IPS DF 19.7 (cell line): ENCODE measurements at regions not wholly inside any gene's neighbourhood (a gene's known extent, or its start where the extent isn't known, plus 50 kb on each side); places are given as distances from the start of the nearest gene placed in this dataset.
A peak's percentile ranks its signal among the peaks of the same experiment; 100 is the strongest.
"Not testable (repeated sequence)": the region's sequence is repeated elsewhere in the genome, so short reads cannot be mapped to it uniquely, and the experiment has no call there.

ENCODE experiments used
- DNase-seq: peaks from one replicate; pipeline ENCODE4 v3.0.0-alpha.2; 2013; ENCODE audit warnings: low read depth, low spot score

DNA sequence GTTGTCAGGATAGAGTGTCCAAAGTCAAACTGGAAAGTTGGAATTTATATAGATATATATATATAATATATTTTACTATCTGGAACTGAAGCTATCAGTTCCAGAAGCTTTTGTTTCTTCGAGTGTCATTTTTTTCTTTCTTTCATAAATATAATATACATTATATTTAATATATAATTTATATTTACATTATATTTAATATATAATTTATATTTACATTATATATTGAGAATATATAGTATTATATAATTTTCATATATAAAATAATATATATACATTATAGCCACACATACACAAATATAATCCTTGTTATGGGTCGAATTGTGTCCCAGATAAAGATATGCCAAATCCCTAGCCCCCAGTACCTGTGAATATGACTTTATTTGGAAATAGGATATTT lies 842.3 kb upstream of the LRRC4C start:
- no peak for DNase-seq

DNA sequence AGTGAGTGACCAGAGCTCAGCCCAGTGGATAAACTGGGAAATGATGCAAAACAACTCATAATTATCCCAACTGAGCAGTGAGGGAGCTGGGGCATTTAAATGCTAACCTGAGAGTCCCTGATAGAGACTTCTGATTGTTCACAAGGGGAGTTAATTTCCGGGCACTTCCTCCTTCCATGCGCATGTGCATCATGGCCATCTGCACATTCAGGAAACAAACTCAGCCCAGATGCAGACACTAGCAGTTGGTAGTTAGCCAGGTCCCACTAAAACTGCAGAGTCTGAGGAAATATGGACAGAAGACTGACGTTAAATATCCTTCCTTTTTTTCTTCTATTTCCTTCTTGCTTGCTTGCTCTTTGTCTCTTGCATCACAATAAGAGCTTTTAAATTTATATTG lies 852.1 kb upstream of the LRRC4C start:
- no peak for DNase-seq

DNA sequence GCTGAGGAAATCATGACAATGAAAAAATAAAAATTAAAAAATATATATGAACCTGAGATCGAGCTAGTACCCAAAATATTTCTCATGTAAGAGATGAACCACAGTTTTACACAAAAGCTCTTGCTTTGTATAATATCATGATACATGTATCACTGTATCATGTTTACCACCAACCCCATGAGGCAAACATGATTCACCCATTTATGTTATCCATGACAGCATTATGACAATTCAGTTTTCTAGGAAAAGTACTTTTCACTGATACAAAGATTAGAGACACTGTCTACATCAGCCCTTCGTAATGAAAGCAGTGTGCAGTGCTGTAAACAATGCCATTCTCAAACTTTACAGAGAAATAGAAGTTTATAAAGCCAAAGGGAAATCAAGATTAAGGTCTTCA lies 852.5 kb upstream of the LRRC4C start:
- no peak for DNase-seq

DNA sequence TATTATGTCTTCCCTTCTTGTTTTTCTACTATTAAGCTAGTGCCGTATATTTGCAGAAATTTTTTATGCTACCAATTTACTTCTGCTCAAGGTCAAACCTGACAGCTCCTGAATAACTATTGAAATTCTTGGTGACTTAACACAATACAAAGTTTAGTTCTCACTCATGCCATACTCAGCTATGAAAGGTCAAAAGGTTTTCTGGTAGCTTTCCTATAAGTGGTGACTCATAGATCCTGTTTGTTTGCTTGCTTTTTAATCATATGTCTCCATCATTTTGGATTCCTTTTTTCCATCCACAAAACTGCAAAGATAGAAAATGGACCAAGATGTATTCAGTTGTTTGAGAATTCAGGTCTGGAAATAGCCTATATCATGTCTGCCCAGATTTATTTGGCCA lies 855.8 kb upstream of the LRRC4C start:
- DNase-seq: no peak

DNA sequence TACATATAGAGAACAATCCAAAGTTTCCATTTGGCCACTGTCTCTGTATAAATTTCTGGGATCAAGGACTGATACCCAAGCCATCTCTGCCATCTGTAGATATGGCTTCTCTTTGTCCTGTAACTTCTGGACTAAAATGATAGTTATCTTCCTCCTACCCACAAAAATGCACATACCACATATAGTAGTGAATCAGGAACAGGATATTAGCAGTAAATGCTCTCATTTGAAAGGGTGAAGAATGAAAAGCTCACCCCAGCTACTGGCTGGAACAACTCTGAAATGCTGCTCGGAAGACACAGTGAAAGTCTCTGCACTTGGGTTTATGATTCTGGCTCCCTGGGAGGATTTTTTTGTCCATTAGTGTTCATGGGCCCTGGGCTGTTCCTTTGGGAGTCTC lies 856.4 kb upstream of the LRRC4C start:
- no peak for DNase-seq

DNA sequence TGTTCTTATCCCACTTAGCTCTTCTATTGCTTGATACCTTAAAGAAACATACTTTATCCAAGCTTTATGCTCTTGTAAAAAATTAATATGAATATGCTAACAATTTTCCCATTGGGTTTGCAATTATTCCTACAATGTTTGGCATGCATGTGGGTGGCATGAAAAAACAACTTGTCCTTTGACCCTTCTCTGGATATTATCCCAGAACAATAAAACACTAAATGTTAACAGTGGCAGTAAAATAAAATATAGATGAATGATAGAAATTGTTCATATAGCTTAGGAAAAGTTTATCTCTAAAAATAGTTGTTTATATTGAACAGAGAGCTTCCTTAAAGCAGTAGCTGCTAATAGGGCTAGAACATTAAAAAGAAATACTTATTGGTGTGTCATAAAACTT lies 860.5 kb upstream of the LRRC4C start:
- DNase-seq: no peak

DNA sequence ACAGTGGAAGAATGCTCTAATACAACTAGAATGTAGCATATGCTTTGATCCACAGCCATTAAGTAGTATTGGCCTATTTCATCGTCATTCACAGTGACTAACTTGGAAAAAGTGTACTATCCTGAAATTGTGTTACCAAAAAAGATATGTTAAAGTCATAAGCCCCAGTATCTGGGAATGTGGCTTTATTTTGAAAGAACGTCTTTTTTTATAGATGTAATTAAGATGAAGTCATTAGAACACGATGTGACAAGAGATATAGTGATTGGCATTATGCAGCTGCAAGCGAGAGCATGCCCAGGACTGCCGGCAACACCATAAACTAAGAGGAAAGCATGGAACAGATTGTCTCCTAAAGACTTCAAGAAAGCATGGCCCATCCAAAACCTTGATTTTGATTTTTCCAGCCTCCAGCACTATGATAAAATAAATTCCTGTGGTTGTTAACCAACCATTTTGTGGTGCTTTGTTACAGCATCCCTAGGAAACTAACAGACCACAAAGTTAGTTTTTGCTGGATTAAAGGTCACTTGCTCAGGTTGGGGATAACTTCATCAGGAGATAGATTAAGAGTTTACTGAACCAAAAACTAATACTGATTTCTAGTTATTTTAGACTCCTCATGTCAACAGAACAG lies 870.6 kb upstream of the LRRC4C start:
- no peak for DNase-seq

DNA sequence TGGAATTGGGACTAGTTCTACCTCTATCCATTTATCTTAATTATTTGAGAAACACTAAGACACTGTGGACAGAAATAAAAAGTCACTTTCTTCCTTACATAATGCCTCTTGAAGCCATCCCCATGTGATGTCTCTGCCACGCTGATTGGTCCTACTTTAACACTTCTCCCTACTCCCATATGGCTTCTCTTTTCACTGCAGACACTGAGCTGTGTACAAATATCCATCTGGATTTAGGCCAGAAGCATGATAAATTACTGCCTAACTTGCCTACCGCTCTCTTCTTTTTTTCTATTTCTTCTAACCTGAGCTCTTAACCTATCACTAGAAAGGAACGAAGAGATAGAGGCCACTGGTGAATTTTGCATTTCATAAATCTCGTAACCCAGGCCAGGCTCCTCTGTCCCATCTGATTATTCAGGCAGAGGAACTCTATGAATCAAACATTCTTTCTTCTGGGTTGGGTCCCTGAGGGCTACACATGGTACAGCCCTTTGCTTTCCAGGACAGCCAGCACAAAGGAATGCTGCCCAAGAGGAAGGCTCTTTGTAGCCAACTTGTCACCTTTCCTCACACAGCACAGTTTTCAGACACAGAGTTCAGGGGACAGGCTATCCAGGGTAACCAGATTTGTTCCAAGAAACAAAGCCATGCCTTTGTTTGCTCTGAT lies 878.5 kb upstream of the LRRC4C start:
- DNase-seq: no peak

DNA sequence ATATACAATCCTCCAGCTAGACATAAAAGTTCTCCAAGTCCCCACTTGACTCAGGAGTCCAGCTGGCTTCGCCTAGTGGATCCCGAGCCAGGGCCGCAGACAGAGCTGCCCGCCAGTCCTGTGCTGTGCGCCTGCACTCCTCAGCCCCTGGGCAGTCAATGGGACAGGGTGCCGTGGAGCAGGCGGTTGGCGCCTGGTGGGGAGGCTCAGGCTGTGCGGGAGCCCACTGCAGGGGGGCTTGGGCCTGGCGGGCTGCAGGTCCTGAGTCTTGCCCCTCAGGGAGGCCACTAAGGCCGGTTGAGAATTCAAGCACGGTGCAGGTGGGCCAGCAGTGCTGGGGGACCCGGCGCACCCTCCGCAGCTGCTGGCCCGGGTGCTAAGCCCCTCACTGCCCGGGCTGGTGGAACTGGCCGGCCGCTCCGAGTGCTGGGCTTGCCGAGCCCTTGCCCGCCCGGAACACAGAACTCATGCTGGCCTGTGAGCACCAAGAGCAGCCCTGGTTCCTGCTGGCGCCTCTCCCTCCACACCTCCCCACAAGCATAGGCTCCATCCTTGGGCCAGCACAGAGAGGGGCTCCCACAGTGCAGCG lies 884.8 kb upstream of the LRRC4C start:
- no peak for DNase-seq

DNA sequence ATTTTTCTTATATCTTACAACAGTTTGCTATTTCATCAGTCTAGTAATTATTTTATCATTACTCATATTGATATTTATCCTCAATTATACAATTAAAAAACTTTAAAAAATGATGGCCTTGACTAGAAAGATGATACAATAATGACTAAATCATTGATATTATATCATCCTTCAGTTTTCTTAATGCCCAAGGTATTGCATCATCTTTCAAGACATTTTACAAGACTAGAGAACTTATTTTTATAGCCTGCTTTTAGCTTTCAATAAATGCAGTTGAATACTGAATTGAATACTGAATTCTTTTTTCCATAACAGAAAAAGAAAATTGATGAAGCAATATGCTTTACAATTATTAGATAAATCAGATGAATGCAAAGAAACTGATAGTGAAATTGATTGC lies 886.5 kb upstream of the LRRC4C start:
- no peak for DNase-seq

DNA sequence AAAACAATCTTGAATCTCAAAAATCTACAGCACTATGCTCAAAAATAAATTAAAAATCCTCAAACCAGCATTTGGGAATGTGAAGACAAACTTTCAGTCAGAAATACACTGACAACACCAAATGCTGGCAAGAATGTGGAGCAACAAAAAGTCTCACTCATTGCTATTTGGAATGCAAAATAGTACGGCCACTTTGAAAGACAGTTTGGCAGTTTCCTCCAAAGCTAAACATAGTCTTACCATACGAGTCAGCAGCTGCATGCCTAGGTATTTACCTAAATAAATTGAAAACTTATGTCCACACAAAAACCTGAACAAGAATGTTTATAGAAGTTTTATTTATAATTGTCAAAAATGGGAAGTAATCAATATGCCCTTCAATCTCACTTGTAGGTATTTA lies 904.2 kb upstream of the LRRC4C start:
- DNase-seq: no peak

DNA sequence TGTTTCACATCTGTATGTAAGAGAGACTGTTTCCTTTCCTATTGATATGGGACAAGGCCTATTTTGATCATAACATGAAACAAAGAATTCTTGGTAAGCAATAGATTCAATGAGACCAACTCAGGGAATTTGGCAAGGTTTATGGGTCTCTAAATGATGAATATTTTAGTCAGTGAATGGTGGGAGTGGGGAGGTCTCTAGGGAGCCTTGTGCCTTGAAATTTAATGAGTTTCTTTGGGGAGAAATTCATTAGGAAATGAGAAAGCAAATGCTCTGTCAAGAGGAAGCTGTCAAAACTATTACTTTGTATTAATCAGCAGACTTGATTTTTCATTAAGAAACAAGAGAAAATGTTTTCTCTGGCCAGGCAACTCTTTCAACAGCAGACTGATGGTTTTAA lies 921.7 kb upstream of the API5 start:
- no peak for DNase-seq

DNA sequence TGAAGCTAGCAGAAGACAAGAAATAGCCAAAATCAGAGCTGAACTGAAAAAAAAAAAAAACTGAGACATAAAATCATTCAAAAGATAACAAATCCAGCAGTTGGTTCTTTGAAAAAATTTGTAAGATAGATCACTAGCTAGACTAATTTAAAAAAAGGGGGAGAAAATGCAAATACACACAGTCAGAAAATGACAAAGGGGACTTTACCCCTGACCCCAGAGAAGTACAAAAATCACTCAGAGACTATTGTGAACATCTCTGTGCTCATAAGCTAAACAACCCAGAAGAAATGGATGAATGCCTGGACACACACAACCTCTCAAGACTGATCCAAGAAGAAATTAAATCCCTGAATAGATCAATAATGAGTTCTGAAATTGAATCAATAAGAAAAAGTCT lies 914.3 kb upstream of the API5 start:
- DNase-seq: no peak

DNA sequence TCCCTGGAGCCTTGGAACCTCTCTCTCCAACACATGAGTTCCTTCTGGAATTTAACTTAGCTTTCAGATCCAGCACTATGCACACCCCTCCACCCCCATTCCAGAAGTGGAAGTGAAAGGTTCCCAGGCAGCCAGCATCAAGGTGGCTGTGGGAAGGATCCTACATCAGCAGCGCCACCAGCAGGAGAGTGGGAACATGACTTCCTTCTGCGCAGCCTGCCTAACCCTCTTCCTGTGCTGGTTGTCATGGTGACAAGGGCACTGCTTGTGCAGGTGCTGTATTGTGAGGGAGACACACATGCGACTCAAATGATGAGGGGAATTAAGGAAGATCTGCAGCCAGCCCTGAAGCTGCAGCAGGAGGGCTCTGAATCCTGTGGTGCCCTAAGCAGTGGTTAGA lies 904.5 kb upstream of the API5 start:
- peak; percentile 88 for DNase-seq

DNA sequence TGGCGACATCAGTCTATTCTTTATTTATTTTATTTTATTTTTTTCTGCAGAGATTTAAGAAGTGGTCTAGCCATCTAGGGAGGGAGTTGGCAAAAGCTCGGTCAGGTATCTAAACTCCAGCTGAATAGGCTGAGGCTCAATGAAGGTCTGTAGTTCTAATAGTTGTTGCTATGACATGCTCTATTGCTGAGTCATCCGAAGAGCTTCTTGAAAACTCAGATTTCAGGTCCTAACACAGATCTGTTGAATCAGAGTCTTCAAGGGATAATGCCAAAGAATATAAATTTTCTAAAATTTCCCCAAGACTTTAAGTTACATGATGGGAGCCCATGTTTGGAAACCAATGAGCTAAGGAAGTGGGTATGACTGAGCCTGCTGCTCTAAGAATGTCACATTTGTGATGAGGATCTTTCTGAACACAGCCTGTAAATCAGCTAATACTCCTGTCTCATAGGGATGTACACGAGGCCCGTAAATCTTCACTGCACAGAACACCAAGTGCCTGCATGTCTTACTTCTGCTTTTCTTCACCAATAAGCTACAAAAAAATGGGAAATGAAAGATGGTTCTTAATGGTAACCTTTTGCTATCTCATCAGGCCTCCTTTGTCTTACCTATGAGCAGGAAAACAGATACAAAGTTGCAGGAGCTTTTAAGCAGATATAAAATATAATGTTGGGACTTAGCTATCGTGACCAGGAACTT lies 901.4 kb upstream of the API5 start:
- DNase-seq: no peak

DNA sequence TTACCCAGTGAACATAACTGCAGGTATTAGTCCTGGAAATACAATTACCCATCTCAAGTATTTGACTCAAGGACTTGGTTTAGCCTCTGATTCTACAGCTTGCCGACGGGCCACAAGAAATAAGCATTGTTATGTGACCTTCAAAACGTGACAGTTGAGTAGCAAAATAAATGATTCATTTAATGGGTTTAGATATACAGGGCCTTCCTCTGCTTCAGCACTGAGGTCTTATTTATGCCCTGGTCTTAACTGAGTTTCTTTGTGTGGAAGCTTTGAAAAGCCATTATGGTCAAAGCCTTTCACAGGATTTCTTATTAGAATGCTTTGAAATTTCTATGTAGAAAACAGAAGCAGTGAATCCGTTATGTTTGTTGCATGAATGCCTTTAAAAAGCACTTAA lies 899.2 kb upstream of the API5 start:
- no peak for DNase-seq

DNA sequence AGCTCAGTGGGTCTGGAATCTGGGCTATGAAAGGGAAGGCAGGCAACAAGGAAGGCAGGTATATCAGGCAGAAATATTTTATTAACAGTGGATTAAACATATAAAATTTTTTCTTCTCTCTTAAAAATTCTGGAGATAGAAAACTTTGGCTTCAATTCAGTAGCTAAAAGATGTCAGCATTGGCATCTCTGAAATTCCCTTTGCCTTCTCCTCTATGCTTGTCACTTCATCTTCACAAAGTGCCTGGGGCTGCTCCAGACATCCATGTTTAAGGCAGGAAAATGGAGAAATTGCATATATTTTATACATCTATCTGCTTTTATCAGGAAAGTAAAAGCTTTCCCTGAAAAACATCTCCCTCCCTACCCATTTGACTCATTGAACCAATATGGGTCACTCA lies 894.1 kb upstream of the API5 start:
- DNase-seq: no peak

DNA sequence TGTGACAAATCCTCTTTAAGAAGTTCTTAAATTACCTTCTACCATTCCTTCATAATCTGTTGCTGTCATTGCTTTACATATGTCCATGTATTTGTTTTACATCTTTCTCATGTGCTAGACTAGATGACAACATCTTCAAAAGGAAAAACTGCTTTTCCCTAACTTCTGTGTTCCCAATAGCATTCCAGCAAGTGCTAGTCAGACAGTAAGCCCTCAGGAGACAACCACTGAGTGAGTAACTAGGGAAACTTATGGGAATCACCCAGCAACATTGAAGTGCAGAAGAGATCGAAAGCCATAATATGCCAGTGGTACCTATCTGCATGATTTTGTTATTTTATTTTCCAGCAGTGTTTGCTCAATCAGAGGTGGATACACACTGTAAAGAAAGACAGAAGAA lies 889.7 kb upstream of the API5 start:
- DNase-seq: no peak

DNA sequence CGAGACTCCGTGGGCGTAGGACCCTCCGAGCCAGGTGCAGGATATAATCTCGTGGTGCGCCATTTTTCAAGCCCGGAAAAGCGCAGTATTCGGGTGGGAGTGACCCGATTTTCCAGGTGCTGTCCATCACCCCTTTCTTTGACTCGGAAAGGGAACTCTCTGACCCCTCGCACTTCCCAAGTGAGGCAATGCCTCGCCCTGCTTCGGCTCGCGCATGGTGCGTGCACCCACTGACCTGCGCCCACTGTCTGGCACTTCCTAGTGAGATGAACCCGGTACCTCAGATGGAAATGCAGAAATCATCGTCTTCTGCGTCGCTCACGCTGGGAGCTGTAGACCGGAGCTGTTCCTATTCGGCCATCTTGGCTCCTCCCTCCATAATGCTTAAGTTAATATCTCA lies 876.9 kb upstream of the API5 start:
- DNase-seq: not testable (repeated sequence)

DNA sequence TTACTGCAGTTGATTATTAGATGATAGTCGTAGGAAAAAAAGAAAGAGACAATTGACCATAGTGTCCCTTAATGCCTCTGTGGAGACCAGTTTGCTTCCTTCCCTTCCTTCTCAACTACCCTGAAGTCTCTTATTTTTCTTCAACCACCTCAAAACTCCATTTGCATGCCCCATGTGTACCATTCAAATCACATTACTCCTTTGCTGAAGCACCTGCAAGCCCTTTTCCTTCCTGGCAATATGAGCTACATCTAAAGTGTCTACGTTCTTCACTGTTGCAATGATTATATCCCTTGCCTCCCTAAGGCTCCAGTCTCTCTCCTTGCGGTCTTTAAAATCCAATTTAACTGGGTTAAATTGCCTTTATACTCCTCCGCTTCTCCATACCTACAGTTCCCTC lies 867.4 kb upstream of the API5 start:
- no peak for DNase-seq

DNA sequence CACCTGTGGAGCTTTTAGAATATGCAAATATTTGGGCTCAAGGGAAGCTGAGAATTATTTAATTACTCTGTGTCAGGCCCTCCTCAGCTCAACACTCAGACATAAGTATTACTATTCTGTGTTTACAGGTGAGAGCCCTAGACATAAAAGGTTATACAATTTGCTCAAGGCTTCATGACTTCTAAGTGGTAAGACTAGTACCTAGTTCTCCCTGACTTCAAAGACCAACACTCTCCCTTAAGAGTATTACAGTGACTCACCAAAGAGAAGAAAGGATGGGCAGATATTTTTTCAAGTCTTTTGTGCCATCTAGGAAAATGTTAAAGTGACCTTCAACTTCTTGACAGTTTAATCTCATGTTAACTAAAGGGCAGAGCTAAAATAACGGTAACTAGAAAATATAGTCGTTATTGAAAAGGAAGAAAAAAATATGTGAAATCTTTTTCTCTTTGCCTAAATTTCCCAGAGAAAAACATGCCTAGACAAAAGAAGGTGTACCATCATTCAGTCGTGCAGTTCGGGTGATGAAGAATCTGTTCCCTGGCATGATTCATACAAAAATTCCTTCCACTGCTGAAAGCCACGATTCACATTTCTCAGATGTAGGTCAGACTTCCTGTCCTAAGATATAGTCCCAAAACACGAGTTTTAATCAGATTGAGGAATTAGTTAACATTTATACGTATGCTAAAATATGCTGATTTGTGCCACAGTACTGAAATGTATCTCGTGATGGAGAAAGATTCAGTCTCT lies 849.1 kb upstream of the API5 start:
- no peak for DNase-seq

DNA sequence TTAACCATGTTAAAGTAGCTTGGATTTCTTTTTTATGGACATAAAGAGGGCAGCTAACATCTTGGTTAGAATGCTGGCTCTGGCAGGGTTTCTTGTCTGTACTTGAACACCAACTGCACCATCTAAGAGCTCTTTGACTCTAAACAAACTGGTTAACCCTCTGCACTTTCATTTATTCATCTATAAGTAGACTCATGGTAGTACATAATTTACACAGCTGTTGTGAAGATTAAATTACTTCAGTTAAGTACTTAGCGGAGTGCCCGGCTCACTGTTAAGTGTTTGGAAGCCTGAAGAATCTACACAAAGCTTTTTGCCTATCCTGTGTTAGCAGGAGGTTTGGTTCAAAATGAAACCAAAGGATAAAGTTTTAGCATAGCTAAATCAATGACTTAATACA lies 846.2 kb upstream of the API5 start:
- no peak for DNase-seq
